H1 (cell line): ENCODE measurements at regions not wholly inside any gene's neighbourhood (a gene's known extent, or its start where the extent isn't known, plus 50 kb on each side); places are given as distances from the start of the nearest gene placed in this dataset.

ENCODE experiments used
- TF ChIP-seq, protein P1 (sequence below): fragments of 300-600 bp; sonication (generic); IDR thresholded peaks from 2 replicates; pipeline ENCODE4 v1.7.1; 2012; ENCODE audit warnings: low read length, moderate library complexity, mild to moderate bottlenecking, inconsistent platforms; ENCODE audit not compliant: insufficient replicate concordance

DNA sequence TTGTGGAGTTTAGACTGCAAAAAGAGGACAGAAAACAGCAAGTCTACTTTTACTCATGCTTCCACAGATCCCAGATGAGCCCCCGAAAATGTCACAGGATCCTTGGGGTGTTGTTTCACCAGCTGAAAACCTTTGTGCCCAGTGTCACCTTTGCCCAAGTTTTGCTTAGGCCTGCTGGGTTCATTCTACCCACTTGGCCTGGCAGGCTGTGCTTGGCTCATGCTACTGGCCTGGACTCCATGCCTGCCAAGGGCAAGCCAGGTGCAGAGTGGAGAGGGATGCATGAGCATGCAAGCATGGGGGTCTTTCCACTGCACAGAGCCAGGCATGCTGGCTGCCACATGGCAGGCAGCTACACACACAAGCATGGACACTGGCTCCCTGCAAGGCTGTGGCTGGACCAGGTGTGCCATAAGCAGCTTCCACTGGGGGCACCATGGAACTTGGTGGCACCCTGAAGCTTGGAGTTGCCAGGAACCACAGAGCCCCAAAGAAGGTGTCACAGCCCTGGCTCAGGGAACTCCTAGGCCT, 1082.0 kb downstream of the KHDRBS2 start (continued):
- TF ChIP-seq, protein P1, sequence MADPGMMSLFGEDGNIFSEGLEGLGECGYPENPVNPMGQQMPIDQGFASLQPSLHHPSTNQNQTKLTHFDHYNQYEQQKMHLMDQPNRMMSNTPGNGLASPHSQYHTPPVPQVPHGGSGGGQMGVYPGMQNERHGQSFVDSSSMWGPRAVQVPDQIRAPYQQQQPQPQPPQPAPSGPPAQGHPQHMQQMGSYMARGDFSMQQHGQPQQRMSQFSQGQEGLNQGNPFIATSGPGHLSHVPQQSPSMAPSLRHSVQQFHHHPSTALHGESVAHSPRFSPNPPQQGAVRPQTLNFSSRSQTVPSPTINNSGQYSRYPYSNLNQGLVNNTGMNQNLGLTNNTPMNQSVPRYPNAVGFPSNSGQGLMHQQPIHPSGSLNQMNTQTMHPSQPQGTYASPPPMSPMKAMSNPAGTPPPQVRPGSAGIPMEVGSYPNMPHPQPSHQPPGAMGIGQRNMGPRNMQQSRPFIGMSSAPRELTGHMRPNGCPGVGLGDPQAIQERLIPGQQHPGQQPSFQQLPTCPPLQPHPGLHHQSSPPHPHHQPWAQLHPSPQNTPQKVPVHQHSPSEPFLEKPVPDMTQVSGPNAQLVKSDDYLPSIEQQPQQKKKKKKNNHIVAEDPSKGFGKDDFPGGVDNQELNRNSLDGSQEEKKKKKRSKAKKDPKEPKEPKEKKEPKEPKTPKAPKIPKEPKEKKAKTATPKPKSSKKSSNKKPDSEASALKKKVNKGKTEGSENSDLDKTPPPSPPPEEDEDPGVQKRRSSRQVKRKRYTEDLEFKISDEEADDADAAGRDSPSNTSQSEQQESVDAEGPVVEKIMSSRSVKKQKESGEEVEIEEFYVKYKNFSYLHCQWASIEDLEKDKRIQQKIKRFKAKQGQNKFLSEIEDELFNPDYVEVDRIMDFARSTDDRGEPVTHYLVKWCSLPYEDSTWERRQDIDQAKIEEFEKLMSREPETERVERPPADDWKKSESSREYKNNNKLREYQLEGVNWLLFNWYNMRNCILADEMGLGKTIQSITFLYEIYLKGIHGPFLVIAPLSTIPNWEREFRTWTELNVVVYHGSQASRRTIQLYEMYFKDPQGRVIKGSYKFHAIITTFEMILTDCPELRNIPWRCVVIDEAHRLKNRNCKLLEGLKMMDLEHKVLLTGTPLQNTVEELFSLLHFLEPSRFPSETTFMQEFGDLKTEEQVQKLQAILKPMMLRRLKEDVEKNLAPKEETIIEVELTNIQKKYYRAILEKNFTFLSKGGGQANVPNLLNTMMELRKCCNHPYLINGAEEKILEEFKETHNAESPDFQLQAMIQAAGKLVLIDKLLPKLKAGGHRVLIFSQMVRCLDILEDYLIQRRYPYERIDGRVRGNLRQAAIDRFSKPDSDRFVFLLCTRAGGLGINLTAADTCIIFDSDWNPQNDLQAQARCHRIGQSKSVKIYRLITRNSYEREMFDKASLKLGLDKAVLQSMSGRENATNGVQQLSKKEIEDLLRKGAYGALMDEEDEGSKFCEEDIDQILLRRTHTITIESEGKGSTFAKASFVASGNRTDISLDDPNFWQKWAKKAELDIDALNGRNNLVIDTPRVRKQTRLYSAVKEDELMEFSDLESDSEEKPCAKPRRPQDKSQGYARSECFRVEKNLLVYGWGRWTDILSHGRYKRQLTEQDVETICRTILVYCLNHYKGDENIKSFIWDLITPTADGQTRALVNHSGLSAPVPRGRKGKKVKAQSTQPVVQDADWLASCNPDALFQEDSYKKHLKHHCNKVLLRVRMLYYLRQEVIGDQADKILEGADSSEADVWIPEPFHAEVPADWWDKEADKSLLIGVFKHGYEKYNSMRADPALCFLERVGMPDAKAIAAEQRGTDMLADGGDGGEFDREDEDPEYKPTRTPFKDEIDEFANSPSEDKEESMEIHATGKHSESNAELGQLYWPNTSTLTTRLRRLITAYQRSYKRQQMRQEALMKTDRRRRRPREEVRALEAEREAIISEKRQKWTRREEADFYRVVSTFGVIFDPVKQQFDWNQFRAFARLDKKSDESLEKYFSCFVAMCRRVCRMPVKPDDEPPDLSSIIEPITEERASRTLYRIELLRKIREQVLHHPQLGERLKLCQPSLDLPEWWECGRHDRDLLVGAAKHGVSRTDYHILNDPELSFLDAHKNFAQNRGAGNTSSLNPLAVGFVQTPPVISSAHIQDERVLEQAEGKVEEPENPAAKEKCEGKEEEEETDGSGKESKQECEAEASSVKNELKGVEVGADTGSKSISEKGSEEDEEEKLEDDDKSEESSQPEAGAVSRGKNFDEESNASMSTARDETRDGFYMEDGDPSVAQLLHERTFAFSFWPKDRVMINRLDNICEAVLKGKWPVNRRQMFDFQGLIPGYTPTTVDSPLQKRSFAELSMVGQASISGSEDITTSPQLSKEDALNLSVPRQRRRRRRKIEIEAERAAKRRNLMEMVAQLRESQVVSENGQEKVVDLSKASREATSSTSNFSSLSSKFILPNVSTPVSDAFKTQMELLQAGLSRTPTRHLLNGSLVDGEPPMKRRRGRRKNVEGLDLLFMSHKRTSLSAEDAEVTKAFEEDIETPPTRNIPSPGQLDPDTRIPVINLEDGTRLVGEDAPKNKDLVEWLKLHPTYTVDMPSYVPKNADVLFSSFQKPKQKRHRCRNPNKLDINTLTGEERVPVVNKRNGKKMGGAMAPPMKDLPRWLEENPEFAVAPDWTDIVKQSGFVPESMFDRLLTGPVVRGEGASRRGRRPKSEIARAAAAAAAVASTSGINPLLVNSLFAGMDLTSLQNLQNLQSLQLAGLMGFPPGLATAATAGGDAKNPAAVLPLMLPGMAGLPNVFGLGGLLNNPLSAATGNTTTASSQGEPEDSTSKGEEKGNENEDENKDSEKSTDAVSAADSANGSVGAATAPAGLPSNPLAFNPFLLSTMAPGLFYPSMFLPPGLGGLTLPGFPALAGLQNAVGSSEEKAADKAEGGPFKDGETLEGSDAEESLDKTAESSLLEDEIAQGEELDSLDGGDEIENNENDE: no peak
